IPS-18a (cell line): ENCODE measurements at regions not wholly inside any gene's neighbourhood (a gene's known extent, or its start where the extent isn't known, plus 50 kb on each side); places are given as distances from the start of the nearest gene placed in this dataset.

ENCODE experiments used
- H3K27ac ChIP-seq: one replicate; pipeline ENCODE4 v1.5.1; 2013; ENCODE audit warnings: low read length
- H3K27me3 ChIP-seq: one replicate; pipeline ENCODE4 v1.6.1; 2013; ENCODE audit warnings: mild to moderate bottlenecking, low read length; ENCODE audit not compliant: control insufficient read depth, insufficient read depth
- H3K36me3 ChIP-seq: one replicate; pipeline ENCODE4 v1.6.1; 2013; ENCODE audit warnings: low read depth, low read length; ENCODE audit not compliant: control insufficient read depth
- H3K4me1 ChIP-seq: one replicate; pipeline ENCODE4 v1.6.1; 2013; ENCODE audit warnings: low read depth, low read length; ENCODE audit not compliant: control insufficient read depth
- H3K4me3 ChIP-seq: one replicate; pipeline ENCODE4 v1.5.1; 2013; ENCODE audit warnings: low read length
- H3K9ac ChIP-seq: one replicate; pipeline ENCODE4 v1.6.1; 2013; ENCODE audit warnings: mild to moderate bottlenecking, low read length, moderate library complexity
- H3K9me3 ChIP-seq: one replicate; pipeline ENCODE4 v1.6.1; 2013; ENCODE audit warnings: low read depth, low read length; ENCODE audit not compliant: control insufficient read depth

DNA sequence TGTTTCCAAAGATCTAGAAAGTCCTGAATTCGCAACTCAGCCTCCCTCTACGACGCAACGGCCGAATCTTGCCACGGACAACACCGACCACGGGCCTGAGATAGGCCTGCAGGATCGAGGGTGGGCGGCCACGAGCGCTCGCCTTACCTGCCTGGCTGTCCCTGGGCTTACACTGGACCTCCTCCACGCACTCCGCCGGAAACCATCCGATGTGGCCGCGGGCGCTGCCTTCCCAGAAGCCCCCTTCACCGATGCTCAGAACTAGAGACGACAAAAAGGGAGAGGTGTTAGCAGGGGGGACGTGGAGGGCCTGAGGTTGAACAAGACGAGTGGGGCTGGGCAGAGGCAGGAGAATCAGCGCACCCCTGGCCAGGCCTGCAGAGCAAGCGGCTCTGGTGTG is 400.0 kb downstream of the CTTN start:
- Histone ChIP-seq H3K4me3 (no peak overlapping the region), H3K9ac (no peak overlapping the region), H3K27ac (no peak overlapping the region), H3K27me3 (no peaks in the 10 kb centered on the region), H3K9me3 (peaks cover 10% of the 10 kb centered on the region), H3K36me3 (peaks cover 1% of the 10 kb centered on the region), H3K4me1 (no peaks in the 10 kb centered on the region)

DNA sequence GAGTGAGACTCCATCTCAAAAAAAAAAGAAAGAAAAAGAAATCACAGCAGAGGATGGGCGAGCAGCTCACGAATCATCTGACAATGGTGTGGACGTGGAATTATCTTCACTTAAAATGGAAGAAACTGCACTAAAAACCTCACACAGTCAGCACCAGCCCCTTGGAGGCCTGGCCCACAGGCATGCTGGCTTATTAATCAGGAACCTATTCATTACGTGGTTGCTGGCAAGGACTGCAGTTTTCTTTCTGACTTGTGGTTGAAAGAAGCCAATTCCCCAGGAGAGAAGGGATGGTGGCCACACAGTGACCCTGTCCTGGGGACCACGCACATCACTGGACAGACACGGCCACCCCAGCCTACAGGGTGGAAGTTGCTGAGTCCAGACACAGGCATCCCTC is 401.1 kb downstream of the CTTN start:
- H3K36me3 ChIP-seq = no peaks in the 10 kb centered on the region
- no peak overlapping the region for H3K4me3 ChIP-seq
- no peaks in the 10 kb centered on the region for H3K9me3 ChIP-seq
- no peaks in the 10 kb centered on the region for H3K27me3 ChIP-seq
- no peak overlapping the region for H3K9ac ChIP-seq
- H3K4me1 ChIP-seq = no peaks in the 10 kb centered on the region
- H3K27ac ChIP-seq = no peak overlapping the region

DNA sequence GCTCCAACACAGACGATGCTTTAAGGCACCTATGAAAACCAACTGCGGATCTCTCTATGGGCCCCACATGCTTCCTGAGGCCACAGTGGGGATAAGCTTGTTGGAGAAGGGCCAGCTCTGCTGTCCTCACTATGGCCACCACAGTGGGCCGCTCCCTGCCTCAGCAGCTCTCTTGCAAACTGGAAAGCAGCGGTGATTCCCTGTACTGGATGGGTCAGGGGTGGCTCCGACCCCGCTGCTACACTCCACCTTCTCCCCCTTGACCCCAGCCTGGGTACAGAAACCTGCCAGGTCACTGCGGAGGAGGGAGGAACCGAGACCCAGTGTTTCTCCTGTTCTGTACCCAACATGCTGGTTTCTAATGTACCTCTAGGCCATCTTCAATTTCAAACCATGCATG is 403.9 kb downstream of the CTTN start:
- no peaks in the 10 kb centered on the region for H3K4me1 ChIP-seq
- no peak overlapping the region for H3K27ac ChIP-seq
- no peaks in the 10 kb centered on the region for H3K36me3 ChIP-seq
- H3K4me3 ChIP-seq = no peak overlapping the region
- H3K27me3 ChIP-seq = no peaks in the 10 kb centered on the region
- H3K9ac ChIP-seq = no peak overlapping the region
- no peaks in the 10 kb centered on the region for H3K9me3 ChIP-seq

DNA sequence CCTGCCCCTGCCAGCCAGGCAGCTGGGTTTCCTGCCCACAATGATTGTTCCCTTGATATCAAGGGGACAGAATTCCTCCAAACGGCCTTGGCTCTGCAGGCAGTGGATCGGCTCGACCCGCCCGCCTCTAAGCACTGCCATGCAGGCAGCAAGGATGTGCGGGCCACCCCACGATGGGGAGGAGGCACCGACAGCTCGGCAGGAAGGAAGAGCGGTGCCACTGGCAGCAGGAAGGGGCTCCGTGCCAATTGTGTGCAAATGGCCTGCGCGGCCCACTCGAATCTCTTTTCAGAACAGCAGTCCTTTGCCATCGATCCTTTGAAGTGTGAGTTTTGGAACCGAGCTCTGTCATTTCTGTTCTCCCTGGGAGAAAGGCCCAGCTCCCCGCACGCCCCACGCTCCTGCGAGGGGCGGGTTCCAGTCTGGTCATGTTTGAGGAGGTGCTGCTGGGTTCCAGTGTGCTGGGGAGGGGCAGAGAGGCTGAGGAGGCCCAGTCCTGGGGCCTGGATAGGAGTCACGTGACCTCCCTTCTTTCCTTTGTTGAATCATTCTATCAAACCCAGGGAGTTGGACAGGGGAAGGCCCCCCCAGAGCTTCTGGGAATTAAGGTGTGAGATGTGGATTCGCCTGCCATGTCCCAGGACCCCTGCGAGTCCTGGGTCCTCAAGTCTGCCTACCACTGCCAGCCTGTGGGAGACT is 406.0 kb downstream of the CTTN start:
- Histone ChIP-seq H3K36me3 (no peaks in the 10 kb centered on the region), H3K27ac (no peak overlapping the region), H3K4me3 (no peak overlapping the region), H3K4me1 (no peaks in the 10 kb centered on the region), H3K9ac (no peak overlapping the region), H3K9me3 (no peaks in the 10 kb centered on the region), H3K27me3 (no peaks in the 10 kb centered on the region)

DNA sequence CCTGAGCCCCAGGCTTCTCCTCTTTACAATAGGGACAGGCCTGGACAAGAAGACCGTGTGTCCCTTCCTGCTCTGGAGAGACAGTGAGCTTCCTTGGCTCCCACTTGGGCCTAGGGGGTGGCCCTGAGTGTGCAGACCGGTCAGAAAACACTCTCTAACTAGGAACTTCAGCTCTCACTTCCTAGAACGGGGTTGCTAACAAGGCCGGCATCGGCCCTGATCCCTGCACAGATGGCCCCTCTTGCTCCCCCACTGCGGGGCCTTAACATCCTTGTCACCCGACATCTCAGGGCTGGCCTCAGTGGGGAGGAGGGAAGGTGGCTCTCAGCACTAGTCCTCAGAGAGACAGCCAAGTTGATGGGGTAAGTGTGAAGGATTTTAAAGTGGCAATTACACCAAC is 406.9 kb downstream of the CTTN start:
- no peak overlapping the region for H3K27ac ChIP-seq
- H3K27me3 ChIP-seq = no peaks in the 10 kb centered on the region
- no peak overlapping the region for H3K4me3 ChIP-seq
- H3K9ac ChIP-seq = no peak overlapping the region
- H3K36me3 ChIP-seq = no peaks in the 10 kb centered on the region
- no peaks in the 10 kb centered on the region for H3K9me3 ChIP-seq
- no peaks in the 10 kb centered on the region for H3K4me1 ChIP-seq

DNA sequence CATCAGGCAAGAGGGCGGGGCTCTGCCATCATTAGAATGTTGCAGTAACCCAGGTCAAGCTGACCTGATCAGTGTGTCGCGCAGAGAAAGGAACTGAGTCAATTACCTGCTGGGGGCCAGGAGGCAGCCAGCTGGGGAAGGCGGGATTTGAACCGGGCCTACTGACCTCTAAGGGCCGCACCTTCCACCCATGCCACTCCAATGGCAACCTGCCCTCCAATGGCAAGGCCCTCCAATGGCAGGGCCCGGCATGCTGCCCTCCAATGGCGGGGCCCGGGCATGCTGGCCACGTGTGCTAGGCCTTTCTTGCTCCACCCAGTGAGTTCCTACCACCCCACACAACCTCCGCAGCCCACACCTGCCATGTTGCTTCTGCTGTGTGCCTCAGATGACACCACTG is 407.6 kb downstream of the CTTN start:
- Histone ChIP-seq H3K36me3 (no peaks in the 10 kb centered on the region), H3K9ac (no peak overlapping the region), H3K9me3 (no peaks in the 10 kb centered on the region), H3K4me3 (no peak overlapping the region), H3K27ac (no peak overlapping the region), H3K27me3 (no peaks in the 10 kb centered on the region), H3K4me1 (no peaks in the 10 kb centered on the region)

DNA sequence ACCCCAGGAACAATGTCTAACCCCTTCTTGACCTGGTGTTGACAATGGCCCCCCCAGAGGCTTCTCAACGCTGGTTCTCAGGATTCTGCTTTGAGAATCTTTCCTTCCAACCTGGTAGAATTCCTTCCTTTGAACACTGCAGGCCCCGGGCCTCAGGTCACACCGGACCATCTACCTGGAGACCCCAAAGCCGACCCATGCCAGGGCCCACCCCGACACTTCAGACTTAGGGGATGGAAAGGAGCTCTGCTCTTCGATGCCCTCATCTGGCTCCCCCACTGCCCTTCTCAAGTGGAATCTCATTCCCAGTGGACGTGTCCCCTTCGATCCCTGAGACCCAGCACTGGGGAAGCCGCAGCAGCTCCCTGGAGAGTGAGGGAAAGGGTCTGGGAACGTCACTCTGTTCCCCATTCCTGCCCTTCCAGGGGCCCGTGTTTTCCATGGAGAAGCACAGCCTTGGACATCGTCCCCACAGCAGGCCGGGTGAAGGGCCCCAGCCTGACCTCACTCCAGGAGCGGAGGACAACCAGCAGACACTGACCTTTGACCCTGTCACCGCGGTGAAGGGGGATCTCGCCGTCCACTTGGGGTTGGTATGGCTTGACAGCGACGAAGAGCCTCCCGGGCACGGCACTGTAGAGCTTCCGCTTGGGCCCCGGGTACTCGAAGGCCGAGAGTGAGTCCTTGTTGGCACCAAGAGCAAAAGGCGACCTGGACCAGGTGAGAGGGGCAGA is 408.3 kb downstream of the CTTN start:
- Histone ChIP-seq H3K4me3 (no peak overlapping the region), H3K4me1 (no peaks in the 10 kb centered on the region), H3K27ac (no peak overlapping the region), H3K27me3 (no peaks in the 10 kb centered on the region), H3K36me3 (no peaks in the 10 kb centered on the region), H3K9me3 (no peaks in the 10 kb centered on the region), H3K9ac (no peak overlapping the region)

DNA sequence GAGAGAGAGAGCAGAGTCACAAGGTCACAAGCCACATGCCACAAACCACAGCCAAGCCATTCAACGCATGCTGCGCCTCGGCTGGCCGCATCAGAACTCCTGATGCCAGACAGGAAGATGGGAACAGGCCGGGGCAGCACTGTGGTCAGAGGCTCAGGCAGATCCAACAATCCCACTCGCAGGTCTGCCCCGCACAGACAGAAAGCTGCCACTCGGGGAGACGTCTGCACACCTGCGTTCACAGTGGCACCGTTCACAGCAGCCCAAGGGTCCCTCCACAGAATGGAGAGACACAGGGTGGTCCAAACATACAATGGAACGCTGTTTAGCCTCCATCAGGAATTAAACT is 408.8 kb downstream of the CTTN start:
- H3K4me3 ChIP-seq = no peak overlapping the region
- no peaks in the 10 kb centered on the region for H3K9me3 ChIP-seq
- H3K4me1 ChIP-seq = no peaks in the 10 kb centered on the region
- no peaks in the 10 kb centered on the region for H3K36me3 ChIP-seq
- no peak overlapping the region for H3K27ac ChIP-seq
- no peaks in the 10 kb centered on the region for H3K27me3 ChIP-seq
- H3K9ac ChIP-seq = no peak overlapping the region

DNA sequence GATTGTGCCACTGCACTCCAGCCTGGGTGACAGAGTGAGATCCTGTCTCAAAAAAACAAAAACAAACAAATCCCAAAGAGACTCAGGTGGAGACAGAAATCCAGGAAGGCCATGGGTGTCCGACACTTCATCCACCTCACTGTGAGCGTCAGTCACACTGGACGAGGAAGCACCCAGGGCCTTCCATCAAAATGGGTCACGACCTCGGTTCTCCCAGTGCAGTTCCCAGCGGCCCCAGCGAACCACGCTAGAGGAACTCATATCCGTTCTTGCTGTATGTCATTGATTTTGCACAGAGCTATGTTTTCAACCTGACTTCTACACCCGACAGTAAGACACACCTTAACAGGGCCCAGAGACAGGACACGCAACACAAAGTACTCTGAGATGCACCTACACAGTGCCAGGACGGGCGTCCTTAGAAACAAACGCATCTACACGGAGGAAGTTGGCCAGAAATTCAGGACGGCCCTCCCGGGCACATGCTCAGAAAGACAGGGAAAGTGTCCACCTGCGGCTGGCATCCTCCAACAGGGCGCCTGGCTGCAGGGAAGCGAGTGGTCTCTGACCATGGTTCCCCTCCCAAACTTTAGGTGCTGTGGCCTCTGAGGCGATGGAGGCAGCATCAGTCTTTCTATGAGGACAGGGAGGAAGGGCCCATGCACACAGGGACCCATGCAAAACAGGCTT is 410.5 kb downstream of the CTTN start:
- H3K4me3 ChIP-seq = no peak overlapping the region

DNA sequence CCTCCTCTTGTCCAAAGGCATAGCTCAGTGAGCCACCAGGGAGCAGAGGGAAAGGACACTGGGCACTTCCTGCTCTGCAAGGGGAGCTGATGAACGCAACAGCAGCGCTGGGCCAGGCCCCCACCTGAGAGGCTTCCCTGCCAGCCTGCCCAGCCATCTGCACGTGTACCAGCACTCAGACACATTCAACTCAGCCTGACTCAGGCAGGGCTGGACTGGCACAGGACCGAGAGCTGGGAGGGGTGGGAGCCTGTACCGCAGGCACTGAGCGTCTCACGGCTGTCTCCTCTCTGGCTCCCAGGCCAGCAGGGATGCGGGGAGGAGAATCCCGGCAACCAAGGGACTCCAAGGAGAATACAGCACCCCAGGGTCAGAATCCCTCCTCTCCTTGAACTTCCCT is 411.8 kb downstream of the CTTN start:
- Histone ChIP-seq H3K36me3 (no peaks in the 10 kb centered on the region), H3K4me1 (no peaks in the 10 kb centered on the region), H3K27me3 (no peaks in the 10 kb centered on the region), H3K27ac (no peak overlapping the region), H3K9me3 (no peaks in the 10 kb centered on the region), H3K9ac (no peak overlapping the region), H3K4me3 (no peak overlapping the region)

More for the DNA sequence above, 410.5 kb downstream of the CTTN start:
- Histone ChIP-seq H3K36me3 (no peaks in the 10 kb centered on the region), H3K27me3 (no peaks in the 10 kb centered on the region), H3K9ac (no peak overlapping the region), H3K9me3 (no peaks in the 10 kb centered on the region), H3K27ac (no peak overlapping the region), H3K4me1 (no peaks in the 10 kb centered on the region)

DNA sequence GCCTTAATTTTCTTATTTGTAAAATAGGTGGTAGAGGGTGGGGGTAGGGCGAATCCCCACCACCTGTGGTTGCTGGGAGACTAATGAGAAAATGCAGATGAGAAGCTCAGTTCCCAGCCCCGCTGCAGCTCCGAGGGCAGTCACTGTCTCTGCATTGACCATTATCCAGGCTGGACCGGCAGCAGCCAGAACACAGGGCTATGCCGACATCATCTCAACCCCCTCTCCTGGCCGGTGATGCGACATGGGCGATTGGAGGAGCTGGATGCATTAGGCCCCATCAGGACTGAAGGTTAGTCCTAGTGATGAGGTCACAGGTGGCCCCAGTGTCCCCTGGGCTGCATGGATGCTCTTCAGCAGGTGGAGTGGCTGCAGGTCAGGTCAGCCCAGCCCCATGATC is 412.4 kb downstream of the CTTN start:
- Histone ChIP-seq H3K4me3 (no peak overlapping the region), H3K9ac (no peak overlapping the region), H3K4me1 (no peaks in the 10 kb centered on the region), H3K9me3 (no peaks in the 10 kb centered on the region), H3K27me3 (no peaks in the 10 kb centered on the region), H3K36me3 (no peaks in the 10 kb centered on the region), H3K27ac (no peak overlapping the region)

DNA sequence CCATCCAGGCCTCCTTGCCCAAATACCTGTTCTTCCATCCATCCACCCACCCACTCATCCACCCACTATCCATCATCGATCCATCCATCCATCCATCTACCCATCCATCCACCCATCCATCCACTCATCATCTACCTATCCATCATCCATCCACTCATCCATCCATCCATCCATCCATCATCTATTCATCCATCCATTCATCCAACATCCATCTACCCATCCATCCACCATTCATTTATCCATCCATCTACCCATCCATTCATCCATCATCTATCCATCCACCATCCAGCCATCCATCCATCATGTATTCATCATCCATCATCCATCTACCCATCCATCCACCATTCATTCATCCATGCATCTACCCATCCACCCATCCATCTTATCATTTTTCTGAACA is 413.2 kb downstream of the CTTN start:
- Histone ChIP-seq H3K36me3 (no peaks in the 10 kb centered on the region), H3K4me3 (no peak overlapping the region), H3K9ac (no peak overlapping the region), H3K27ac (no peak overlapping the region), H3K4me1 (no peaks in the 10 kb centered on the region), H3K9me3 (no peaks in the 10 kb centered on the region), H3K27me3 (no peaks in the 10 kb centered on the region)
